NB4 (cell line): ENCODE measurements at regions not wholly inside any gene's neighbourhood (a gene's known extent, or its start where the extent isn't known, plus 50 kb on each side); places are given as distances from the start of the nearest gene placed in this dataset.

Experiments used
- DNase-seq: peaks from one replicate; pipeline ENCODE4 v3.0.0; 2010; ENCODE audit warnings: low read depth
- H3K4me3 ChIP-seq: one replicate; pipeline ENCODE4 v1.5.1; 2011; ENCODE audit warnings: mild to moderate bottlenecking, low read depth, low read length, moderate library complexity
- CTCF ChIP-seq: IDR thresholded peaks from one replicate; pipeline ENCODE4 v1.5.1; 2012; ENCODE audit warnings: low read depth, low read length
- MYC ChIP-seq: IDR thresholded peaks from 2 replicates; pipeline ENCODE4 v1.6.1; 2011; ENCODE audit warnings: low read depth, low read length
- POLR2A ChIP-seq: IDR thresholded peaks from 2 replicates; pipeline ENCODE4 v1.6.1; 2011; ENCODE audit warnings: mild to moderate bottlenecking; ENCODE audit not compliant: insufficient read length; ENCODE audit errors: extremely low read depth
- TF ChIP-seq, protein P1 (sequence below): IDR thresholded peaks from 2 replicates; pipeline ENCODE4 v1.6.1; 2011; ENCODE audit warnings: low read depth, low read length

DNA sequence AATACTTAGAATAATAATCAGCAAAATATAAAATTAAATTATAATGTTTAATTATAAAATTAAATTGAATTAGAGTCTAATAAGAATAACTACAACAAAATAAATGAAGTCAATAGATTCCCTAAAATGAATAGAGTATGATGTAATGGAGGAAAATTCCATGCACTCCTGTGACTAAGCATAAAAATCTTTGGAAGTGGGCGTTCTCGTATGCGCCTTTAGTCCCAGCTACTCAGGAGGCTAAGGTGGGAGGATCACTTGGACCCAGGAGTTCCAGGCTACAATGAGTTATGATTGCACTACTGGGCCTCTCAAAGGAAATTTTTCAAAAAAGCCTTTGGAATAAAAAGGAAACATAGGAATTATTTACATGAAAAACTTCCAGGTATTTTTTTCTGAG, 955.4 kb upstream of the POU3F3 start:
- TF ChIP-seq MYC, result no peak
- no peak for TF ChIP-seq POLR2A
- no peak overlapping the region for H3K4me3 ChIP-seq
- no peak for DNase-seq

DNA sequence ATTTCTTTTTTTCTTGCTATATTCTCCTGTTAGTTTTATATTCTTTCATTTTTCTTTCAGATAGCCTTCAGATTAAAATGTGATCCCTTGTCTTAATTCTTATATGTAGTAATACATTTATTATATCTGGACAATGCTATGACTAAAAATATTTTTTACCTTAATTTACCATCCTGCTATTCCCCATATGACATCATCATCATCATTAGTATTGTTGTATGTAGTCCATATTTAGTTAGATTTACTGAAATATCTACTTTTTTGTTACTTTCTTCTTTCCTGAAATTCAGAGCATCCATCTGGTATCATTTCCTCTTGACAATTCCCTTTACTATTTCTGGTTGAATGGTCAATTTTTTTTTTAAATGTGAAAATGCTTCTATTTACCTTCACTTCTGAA, 951.6 kb upstream of the POU3F3 start:
- no peak for DNase-seq
- H3K4me3 ChIP-seq, result no peak overlapping the region
- TF ChIP-seq, protein P1, sequence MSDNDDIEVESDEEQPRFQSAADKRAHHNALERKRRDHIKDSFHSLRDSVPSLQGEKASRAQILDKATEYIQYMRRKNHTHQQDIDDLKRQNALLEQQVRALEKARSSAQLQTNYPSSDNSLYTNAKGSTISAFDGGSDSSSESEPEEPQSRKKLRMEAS, result no peak
- TF ChIP-seq POLR2A (no peak), CTCF (no peak)

DNA sequence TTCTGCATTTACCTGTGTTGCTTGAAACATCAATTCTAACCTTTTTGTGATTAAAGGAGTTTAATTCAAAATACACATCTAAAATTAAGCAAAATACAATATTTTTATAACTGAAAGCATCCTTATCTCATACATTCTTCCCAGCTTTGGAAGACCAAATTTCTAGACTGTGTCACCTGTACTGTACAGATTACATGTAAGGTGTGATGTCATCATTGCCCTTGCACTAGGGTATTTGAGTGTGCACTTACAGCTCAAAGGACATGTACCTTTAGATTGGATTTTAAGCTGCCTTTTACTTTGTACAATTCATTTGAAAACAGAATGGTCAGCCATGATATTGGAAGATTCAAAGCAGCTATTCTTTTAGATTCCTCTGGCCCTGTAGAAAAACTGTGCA, 932.8 kb upstream of the POU3F3 start:
- no peak overlapping the region for H3K4me3 ChIP-seq
- no peak for DNase-seq
- no peak for TF ChIP-seq MYC
- TF ChIP-seq, protein P1, result no peak
- no peak for TF ChIP-seq CTCF
- no peak for TF ChIP-seq POLR2A

DNA sequence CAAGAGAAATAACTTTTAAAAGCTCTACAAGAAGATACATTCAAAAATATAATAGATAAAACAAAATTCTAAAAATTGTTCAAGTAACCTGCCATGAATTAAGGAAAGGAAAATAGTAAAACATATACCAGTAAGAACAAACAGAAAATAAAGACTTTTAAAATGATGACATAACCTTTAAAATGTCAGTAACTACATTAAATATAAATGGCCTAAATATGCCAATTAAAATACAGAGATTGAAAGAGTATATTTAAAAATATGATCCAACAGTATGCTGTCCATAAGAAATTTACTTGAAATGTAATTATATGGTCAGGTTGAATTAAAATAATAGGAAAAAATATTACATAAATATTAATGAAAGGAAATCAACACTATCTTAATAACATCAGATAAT, 911.7 kb upstream of the POU3F3 start:
- TF ChIP-seq, protein P1, result no peak
- TF ChIP-seq CTCF (no peak), MYC (no peak), POLR2A (no peak)
- DNase-seq, result no peak
- H3K4me3 ChIP-seq, result no peak overlapping the region

- no peak overlapping the region for H3K4me3 ChIP-seq
- TF ChIP-seq, protein P1, result no peak
- TF ChIP-seq CTCF (no peak), POLR2A (no peak), MYC (no peak)
- no peak for DNase-seq
Measured at GRCh38 chr2:103945083-103945482, 908.8 kb upstream of the POU3F3 start.

DNA sequence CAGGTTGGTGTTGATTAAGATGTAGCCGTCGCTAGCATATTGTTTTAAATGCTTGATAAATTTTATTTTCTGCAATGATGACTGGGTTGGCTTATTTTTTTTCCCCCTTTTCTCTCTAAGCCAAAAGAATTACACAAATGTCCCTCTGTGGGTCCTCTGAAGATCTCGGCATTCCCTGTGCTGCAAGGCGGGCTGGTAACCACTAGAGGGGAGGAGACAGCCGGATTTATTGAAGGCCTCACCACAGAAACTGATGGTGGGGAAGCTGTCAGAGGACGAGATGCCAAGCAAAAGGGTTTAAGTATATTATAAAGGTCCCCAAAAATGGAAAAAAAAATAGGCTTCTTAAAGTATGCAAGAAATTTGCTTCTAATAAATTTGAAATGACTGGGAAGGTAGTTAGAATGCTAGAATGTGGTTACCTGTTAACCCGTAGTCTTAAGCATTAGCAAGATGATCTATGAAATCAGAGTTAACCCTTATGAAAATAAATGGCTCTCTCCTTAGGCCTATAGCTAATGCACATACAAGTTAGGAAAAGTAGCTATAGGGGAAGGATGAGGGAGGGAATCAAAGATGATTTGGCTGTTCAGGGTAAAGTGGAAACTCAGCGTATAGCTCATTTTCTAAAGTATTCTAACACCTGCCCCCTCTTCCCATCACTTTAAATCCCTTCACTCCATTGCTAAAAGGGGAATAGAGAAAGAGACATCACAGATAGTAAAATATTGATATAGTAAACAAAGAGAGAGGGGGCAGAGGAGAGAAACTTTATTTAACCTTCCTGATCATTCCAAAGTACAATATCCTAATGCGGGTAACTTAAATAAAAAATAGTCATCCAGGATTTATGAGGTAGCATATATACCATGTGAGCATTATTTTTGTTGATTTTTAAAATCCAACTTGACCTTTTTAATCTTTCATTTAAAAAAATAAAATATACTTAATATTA, 894.5 kb upstream of the POU3F3 start:
- peak; percentile 44 for DNase-seq
- TF ChIP-seq CTCF, result peak; percentile 69
- TF ChIP-seq, protein P1, result no peak
- TF ChIP-seq POLR2A, result no peak
- TF ChIP-seq MYC, result no peak
- H3K4me3 ChIP-seq, result no peak overlapping the region
